ENCODE measurements at regions not wholly inside any gene's neighbourhood (a gene's known extent, or its start where the extent isn't known, plus 50 kb on each side); places are given as distances from the start of the nearest gene placed in this dataset.
"Not testable (repeated sequence)": the region's sequence is repeated elsewhere in the genome, so short reads cannot be mapped to it uniquely, and the experiment has no call there.

DNA sequence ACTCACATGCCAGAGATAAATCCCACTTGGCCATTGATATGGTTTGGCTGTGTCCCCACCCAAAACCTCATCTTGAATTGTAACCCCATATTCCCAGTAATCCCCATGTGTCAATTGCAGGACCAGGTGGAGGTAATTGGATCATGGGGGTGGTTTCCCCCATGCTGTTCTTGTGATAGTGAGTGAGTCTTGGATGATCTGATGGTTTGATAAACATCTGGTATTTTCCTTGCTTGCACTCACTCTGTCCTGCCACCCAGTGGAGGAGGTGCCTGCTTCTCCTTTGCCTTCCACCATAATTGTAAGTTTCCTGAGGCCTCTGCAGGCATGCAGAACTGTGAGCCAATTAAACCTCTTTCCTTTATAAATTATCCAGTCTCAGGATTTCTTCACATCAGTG is 50.4 kb upstream of the B3GAT2 start:
- H3K27me3 ChIP-seq (replicated peaks; ENCODE audit: insufficient read depth); H3K36me3 ChIP-seq; H3K4me3 ChIP-seq; DNase-seq (ENCODE audit: low spot score); H3K27ac ChIP-seq; H3K9me3 ChIP-seq; H3K4me1 ChIP-seq (replicated peaks); intact Hi-C loops (cut with DNase I): not testable (repeated sequence)

GRCh38 chr6:71011871-71012371 is 55.1 kb upstream of the B3GAT2 start:
- intact Hi-C loops (cut with DNase I) = no loop called here

GRCh38 chr6:71012866-71013469 is 56.1 kb upstream of the B3GAT2 start:
- WGBS = 17% methylated on average over 5 of the region's 5 CpGs
- Histone ChIP-seq H3K36me3 (no peaks in the 10 kb centered on the region), H3K9me3 (no peaks in the 10 kb centered on the region), H3K4me3 (no peak overlapping the region), H3K27ac (no peak overlapping the region), H3K4me1 (replicated peaks) (no peaks in the 10 kb centered on the region), H3K27me3 (replicated peaks; ENCODE audit: insufficient read depth) (no peaks in the 10 kb centered on the region)
- DNase-seq (ENCODE audit: low spot score) = peak; percentile 32
- intact Hi-C loops (cut with DNase I) = no loop called here
- TF ChIP-seq, protein P1, sequence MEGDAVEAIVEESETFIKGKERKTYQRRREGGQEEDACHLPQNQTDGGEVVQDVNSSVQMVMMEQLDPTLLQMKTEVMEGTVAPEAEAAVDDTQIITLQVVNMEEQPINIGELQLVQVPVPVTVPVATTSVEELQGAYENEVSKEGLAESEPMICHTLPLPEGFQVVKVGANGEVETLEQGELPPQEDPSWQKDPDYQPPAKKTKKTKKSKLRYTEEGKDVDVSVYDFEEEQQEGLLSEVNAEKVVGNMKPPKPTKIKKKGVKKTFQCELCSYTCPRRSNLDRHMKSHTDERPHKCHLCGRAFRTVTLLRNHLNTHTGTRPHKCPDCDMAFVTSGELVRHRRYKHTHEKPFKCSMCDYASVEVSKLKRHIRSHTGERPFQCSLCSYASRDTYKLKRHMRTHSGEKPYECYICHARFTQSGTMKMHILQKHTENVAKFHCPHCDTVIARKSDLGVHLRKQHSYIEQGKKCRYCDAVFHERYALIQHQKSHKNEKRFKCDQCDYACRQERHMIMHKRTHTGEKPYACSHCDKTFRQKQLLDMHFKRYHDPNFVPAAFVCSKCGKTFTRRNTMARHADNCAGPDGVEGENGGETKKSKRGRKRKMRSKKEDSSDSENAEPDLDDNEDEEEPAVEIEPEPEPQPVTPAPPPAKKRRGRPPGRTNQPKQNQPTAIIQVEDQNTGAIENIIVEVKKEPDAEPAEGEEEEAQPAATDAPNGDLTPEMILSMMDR (IDR thresholded peaks at IDR 0.05) = peak in 3 of 4 experiments; percentile 57 to 62 (median 58)
- TF ChIP-seq POLR2A (IDR thresholded peaks at IDR 0.05) (no peak), POLR2AphosphoS5 (IDR thresholded peaks at IDR 0.05) (no peak)

More at GRCh38 chr6:71011871-71012371, 55.1 kb upstream of the B3GAT2 start:
- TF ChIP-seq POLR2AphosphoS5 (IDR thresholded peaks at IDR 0.05) = no peak
- TF ChIP-seq, protein P1 (IDR thresholded peaks at IDR 0.05) = no peak
- TF ChIP-seq POLR2A (IDR thresholded peaks at IDR 0.05) = no peak
- H3K36me3 ChIP-seq = no peaks in the 10 kb centered on the region
- no peaks in the 10 kb centered on the region for H3K27me3 ChIP-seq (replicated peaks; ENCODE audit: insufficient read depth)
- DNase-seq (ENCODE audit: low spot score) = no peak
- no peaks in the 10 kb centered on the region for H3K4me1 ChIP-seq (replicated peaks)
- no peak overlapping the region for H3K4me3 ChIP-seq
- H3K9me3 ChIP-seq = no peaks in the 10 kb centered on the region
- no peak overlapping the region for H3K27ac ChIP-seq
- WGBS = 24% methylated on average over 1 of the region's 1 CpG

- Histone ChIP-seq H3K4me1 (replicated peaks) (no peaks in the 10 kb centered on the region), H3K27me3 (replicated peaks; ENCODE audit: insufficient read depth) (no peaks in the 10 kb centered on the region), H3K4me3 (no peak overlapping the region), H3K36me3 (no peaks in the 10 kb centered on the region), H3K9me3 (no peaks in the 10 kb centered on the region), H3K27ac (no peak overlapping the region)
- intact Hi-C loops (cut with DNase I) = no loop called here
- no peak for DNase-seq (ENCODE audit: low spot score)
- TF ChIP-seq POLR2A (IDR thresholded peaks at IDR 0.05) (no peak), POLR2AphosphoS5 (IDR thresholded peaks at IDR 0.05) (no peak)
- TF ChIP-seq, protein P1 (IDR thresholded peaks at IDR 0.05) = no peak
These were observed 58.5 kb upstream of the B3GAT2 start for GRCh38 chr6:71015392-71015791.

DNA sequence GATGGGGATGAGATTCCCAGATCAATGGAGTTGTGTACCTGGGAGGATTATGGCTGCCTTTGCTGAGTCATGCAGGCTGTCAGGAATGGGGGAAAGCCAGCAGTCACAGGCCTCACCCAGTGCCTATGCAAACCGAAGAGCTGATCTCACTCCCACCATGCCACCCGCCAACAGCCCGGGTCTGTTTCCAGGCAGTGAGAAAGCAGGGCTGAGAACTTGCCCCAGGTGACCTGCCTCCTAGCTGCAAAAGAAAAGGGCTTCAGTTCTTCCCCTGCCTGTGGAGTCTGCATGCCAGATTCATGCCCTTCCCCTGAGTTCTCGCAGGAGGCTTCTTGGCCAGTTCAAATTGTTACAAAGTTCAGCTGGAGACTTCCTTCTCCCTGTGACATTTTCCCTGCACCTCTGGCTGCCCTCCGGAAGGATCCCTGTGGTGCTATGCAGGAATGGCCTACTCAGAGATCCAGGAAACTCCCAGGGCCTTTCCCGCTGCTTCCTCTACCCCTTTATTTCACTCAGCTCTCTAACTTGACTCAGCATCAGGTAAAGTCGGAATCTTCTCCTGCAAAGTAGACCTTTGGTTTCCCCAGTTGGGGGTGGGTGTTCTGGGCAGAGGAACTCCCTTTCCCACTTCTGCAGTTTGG is 71.5 kb upstream of the B3GAT2 start:
- intact Hi-C loops (cut with DNase I) = no loop called here
- 75% methylated on average over 7 of the region's 7 CpGs for WGBS
- TF ChIP-seq POLR2A (IDR thresholded peaks at IDR 0.05) (no peak), POLR2AphosphoS5 (IDR thresholded peaks at IDR 0.05) (no peak)
- TF ChIP-seq, protein P1 (IDR thresholded peaks at IDR 0.05) = no peak

More for the DNA sequence above, 71.5 kb upstream of the B3GAT2 start:
- Histone ChIP-seq H3K9me3 (no peaks in the 10 kb centered on the region), H3K4me3 (no peak overlapping the region), H3K36me3 (no peaks in the 10 kb centered on the region), H3K27me3 (replicated peaks; ENCODE audit: insufficient read depth) (no peaks in the 10 kb centered on the region), H3K4me1 (replicated peaks) (no peaks in the 10 kb centered on the region), H3K27ac (no peak overlapping the region)
- DNase-seq (ENCODE audit: low spot score) = no peak

Measured in prostate gland (tissue), 2 donors.